ENCODE measurements at regions not wholly inside any gene's neighbourhood (a gene's known extent, or its start where the extent isn't known, plus 50 kb on each side); places are given as distances from the start of the nearest gene placed in this dataset.
"Not testable (repeated sequence)": the region's sequence is repeated elsewhere in the genome, so short reads cannot be mapped to it uniquely, and the experiment has no call there.

GRCh38 chr10:11685787-11686218 lies 56.4 kb upstream of the ECHDC3 start:
- Histone ChIP-seq H3K9me3 (no peaks in the 10 kb centered on the region), H3K27ac (no peak overlapping the region), H3K27me3 (no peaks in the 10 kb centered on the region), H3K4me1 (peaks cover 0 to 13% (median 0%) of the 10 kb centered on the region in 3 donors), H3K4me3 (no peak overlapping the region), H3K36me3 (no peaks in the 10 kb centered on the region)
- ATAC-seq, result peak in 2 of 4 donors; percentile 34 to 42
- DNase-seq, result peak; percentile 24 to 65 (median 57)
- 14 to 18% methylated on average over 7 of the region's 7 CpGs for WGBS, 2 donors
- intact Hi-C loops (cut with DNase I), result no loop called here
- FAIRE-seq, result no peak
- no peak for TF ChIP-seq CTCF (IDR thresholded peaks at IDR 0.05)

DNA sequence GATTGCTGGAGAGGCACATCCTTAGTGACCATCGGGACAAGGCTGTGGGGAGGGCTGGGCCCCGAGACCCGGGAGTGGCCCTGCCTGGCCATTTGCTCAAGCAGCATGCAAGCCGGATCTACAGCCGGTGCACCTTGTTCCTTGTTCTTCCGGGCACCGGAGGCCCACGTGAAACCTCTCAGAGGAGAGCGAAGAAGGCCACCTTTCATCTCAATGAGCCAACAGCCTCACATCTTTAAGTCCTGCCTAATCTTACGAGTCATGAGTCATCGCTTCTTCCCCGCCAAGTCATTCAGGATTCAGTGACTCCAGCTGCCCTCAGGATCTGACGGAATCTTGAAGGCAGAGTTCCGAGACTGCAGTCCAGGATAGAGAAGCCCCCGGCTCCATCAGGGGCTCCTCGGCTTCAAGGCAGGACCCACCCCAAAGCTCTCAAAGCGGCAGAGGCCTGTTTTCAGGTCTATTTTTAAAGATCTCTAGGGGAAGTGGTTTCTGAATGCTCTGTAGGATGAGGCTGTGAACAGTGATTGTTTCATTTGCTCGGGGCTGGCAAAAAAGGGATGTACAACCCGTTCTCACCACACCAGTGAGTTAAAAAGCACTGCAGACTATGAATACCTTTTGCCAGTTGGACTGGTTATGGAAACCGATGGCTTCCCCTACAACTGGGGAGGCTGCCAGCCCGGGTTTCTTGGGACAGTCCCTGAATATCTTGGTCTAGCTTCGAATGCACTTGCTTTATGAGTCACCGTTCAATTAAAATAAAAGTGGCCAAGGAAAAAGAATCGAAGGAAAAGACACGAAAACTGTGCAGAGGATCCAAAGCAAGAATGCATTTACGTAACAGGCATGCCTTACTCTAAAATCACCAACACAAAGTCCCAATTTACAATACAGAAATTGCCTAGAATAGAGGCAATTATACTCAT lies 57.2 kb upstream of the ECHDC3 start:
- peak in 3 of 4 donors; percentile 29 to 68 (median 48) for ATAC-seq
- no peak for FAIRE-seq
- intact Hi-C loops (cut with DNase I), result no loop called here
- H3K36me3 ChIP-seq, result no peaks in the 10 kb centered on the region
- peaks cover 0 to 13% (median 0%) of the 10 kb centered on the region in 3 donors for H3K4me1 ChIP-seq
- no peaks in the 10 kb centered on the region for H3K9me3 ChIP-seq
- TF ChIP-seq CTCF (IDR thresholded peaks at IDR 0.05), result no peak
- peak in 2 of 6 donors; percentile 31 to 54 for DNase-seq
- no peak overlapping the region for H3K4me3 ChIP-seq
- H3K27me3 ChIP-seq, result no peaks in the 10 kb centered on the region
- peak overlapping the region in 2 of 4 donors; percentile 44 to 55 for H3K27ac ChIP-seq
- WGBS, 2 donors, result 77 to 84% methylated on average over 26 of the region's 26 CpGs

GRCh38 chr10:11684341-11684716 lies 57.9 kb upstream of the ECHDC3 start:
- FAIRE-seq; H3K36me3 ChIP-seq; H3K27me3 ChIP-seq; DNase-seq; intact Hi-C loops (cut with DNase I); H3K9me3 ChIP-seq; ATAC-seq; H3K4me3 ChIP-seq: not testable (repeated sequence)
- Histone ChIP-seq H3K4me1 (peaks cover 0 to 11% (median 0%) of the 10 kb centered on the region in 3 donors), H3K27ac (peak overlapping the region in 1 of 4 donors; percentile 55)
- 71 to 78% methylated on average over 4 of the region's 4 CpGs for WGBS, 2 donors

DNA sequence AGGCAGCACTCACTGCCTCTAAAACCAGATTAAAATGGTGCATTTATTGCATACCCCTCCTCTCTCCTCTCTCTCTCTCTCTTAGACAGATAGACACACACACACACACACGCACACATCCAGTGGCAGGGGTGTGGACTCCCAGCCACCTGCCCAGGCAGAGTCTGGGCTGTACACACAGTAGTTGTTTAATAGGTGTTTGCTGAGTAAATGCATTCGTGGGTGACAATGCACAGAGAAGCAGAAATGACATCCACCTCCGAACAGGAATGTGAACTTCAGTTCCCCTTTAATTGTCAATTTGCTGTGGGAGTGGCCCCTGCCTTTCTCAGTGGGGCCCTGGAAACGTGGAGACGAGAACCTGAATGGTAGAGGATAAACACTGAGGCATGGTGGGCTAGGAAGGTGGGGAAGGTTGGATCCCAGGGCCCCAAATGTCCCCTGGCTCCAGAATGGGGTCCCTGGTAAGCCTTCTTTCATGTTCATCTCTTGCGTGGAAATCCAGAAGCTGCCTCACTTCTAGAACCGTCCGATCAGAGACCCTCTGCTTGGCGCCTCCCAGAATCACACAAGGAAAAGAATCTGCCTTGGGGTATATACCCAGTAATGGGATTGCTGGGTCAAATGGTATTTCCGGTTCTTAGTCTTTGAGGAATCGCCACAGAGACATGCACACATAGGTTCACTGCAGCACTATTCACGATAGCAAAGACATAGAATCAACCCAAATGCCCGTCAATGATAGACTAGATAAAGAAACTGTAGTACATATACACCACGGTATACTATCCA lies 58.5 kb upstream of the ECHDC3 start:
- H3K27ac ChIP-seq, result no peak overlapping the region
- H3K27me3 ChIP-seq, result no peaks in the 10 kb centered on the region
- FAIRE-seq (no peak), DNase-seq (no peak), ATAC-seq (no peak)
- H3K4me3 ChIP-seq, result no peak overlapping the region
- WGBS, 2 donors, result 86 to 89% methylated on average over 14 of the region's 14 CpGs
- H3K4me1 ChIP-seq, result peaks cover 0 to 11% (median 0%) of the 10 kb centered on the region in 3 donors
- no peaks in the 10 kb centered on the region for H3K9me3 ChIP-seq
- intact Hi-C loops (cut with DNase I), result no loop called here
- no peaks in the 10 kb centered on the region for H3K36me3 ChIP-seq
- TF ChIP-seq CTCF (IDR thresholded peaks at IDR 0.05), result no peak

GRCh38 chr10:11682851-11683250 lies 59.3 kb upstream of the ECHDC3 start:
- TF ChIP-seq CTCF (IDR thresholded peaks at IDR 0.05), result no peak
- WGBS, 2 donors, result 86 to 87% methylated on average over 14 of the region's 14 CpGs
- Histone ChIP-seq H3K27ac (no peak overlapping the region), H3K4me3 (no peak overlapping the region), H3K9me3 (no peaks in the 10 kb centered on the region), H3K4me1 (peaks cover 0 to 11% (median 0%) of the 10 kb centered on the region in 3 donors), H3K27me3 (no peaks in the 10 kb centered on the region), H3K36me3 (no peaks in the 10 kb centered on the region)
- intact Hi-C loops (cut with DNase I), result no loop called here
- ATAC-seq, result no peak
- DNase-seq, result no peak
- no peak for FAIRE-seq

Measured in pancreas (tissue), 10 donors.